Adrenal gland (tissue), 9 donors: ENCODE measurements at regions not wholly inside any gene's neighbourhood (a gene's known extent, or its start where the extent isn't known, plus 50 kb on each side); places are given as distances from the start of the nearest gene placed in this dataset.

Experiments
- DNase-seq, 7 donors: peaks; one replicate each; pipeline ENCODE4 v3.0.0-alpha.2; 2019 to 2020
- H3K27ac ChIP-seq, 5 donors: fragments of 200-600 bp; sonication (generic) in 4 of 5; 1 replicate in 3 of 5; 2 replicates in 2 of 5; pipeline versions ENCODE4 v1.5.1 to v1.8.0; 2016 to 2020; ENCODE audit warnings: mild to moderate bottlenecking in 1 of 5
- H3K27me3 ChIP-seq: fragments of 200-600 bp; 2 replicates; pipeline ENCODE4 v1.8.0; 2021
- H3K36me3 ChIP-seq, 2 donors: fragments of 200-600 bp; replicated peaks in 1 of 2; 1 replicate in 1 of 2; 2 replicates in 1 of 2; pipeline versions ENCODE4 v1.5.1 to v1.8.0; 2018 to 2022
- H3K4me1 ChIP-seq, 2 donors: fragments of 200-600 bp; replicated peaks in 1 of 2; 1 replicate in 1 of 2; 2 replicates in 1 of 2; pipeline versions ENCODE4 v1.5.1 to v1.8.0; 2018 to 2021
- H3K4me3 ChIP-seq, 4 donors: fragments of 200-600 bp; sonication (generic) in 3 of 4; one replicate each; pipeline ENCODE4 v1.5.1; 2016 to 2018
- H3K9me3 ChIP-seq, 3 donors: fragments of 200-600 bp; sonication (generic) in 1 of 3; replicated peaks in 1 of 3; 1 replicate in 2 of 3; 2 replicates in 1 of 3; pipeline versions ENCODE4 v1.5.1 to v1.8.0; 2016 to 2021
- CTCF ChIP-seq, 6 experiments: fragments of 450-650 bp in 4 of 6; fragments of 200-600 bp in 2 of 6; sonication (generic) in 1 of 6; IDR thresholded peaks; 1 replicate in 5 of 6; 2 replicates in 1 of 6; pipeline versions ENCODE4 v1.5.1 to v1.8.0; 2016 to 2021; ENCODE audit warnings: antibody characterized with exemption in 6 of 6, mild to moderate bottlenecking in 2 of 6, moderate library complexity in 1 of 6
- POLR2A ChIP-seq, 2 donors: fragments of 450-650 bp; IDR thresholded peaks; one replicate each; pipeline ENCODE4 v1.6.1; 2017; ENCODE audit warnings: antibody characterized with exemption in 2 of 2, mild to moderate bottlenecking in 2 of 2, moderate library complexity in 1 of 2
- WGBS, 4 donors: extraction: QIAGEN DNeasy Blood & Tissue Kit in 2 of 4; methylation state at CpG; one replicate each; pipeline versions ENCODE4 v1.1.5 to v1.1.7; 2013 to 2017; 5-methylcytosine and 5-hydroxymethylcytosine counted together
- intact Hi-C, 2 donors: fragments of 100-400 bp; cut with DNase I; formaldehyde crosslinking; loops; one replicate each; pipeline versions ENCODE4 v1.14.1 to v1.15.0; 2022 to 2023
- donor health status: healthy with polysubstance abuse.
- donor health status: Bipolar disorder and iron deficiency.
- donor health status: DM: yes; HTN: yes; CAD: no.
- donor health status: DM: no; HTN: no; CAD: no.
- donor health status: DM: no; HTN: no; CAD: no.

- intact Hi-C loops = no loop called here
- no peak for DNase-seq
- no peaks in the 10 kb centered on the region for H3K36me3 ChIP-seq
- H3K27ac ChIP-seq = no peak overlapping the region
- 72 to 82% (median 77%) methylated on average over 4 of the region's 4 CpGs for WGBS, 4 donors
- no peaks in the 10 kb centered on the region for H3K27me3 ChIP-seq
- TF ChIP-seq CTCF (IDR thresholded peaks at IDR 0.05) (no peak), POLR2A (IDR thresholded peaks at IDR 0.05) (no peak)
- H3K9me3 ChIP-seq = no peaks in the 10 kb centered on the region
- no peaks in the 10 kb centered on the region for H3K4me1 ChIP-seq
- H3K4me3 ChIP-seq = no peak overlapping the region
Observed at GRCh38 chr2:150545916-150546315, 58.4 kb upstream of the RND3 start.

GRCh38 chr2:150544731-150545130 is 57.3 kb upstream of the RND3 start:
- H3K27ac ChIP-seq = no peak overlapping the region
- no peaks in the 10 kb centered on the region for H3K9me3 ChIP-seq
- intact Hi-C loops = no loop called here
- H3K4me1 ChIP-seq = no peaks in the 10 kb centered on the region
- WGBS, 4 donors = 90 to 94% (median 94%) methylated on average over 3 of the region's 3 CpGs
- H3K27me3 ChIP-seq = no peaks in the 10 kb centered on the region
- DNase-seq = no peak
- no peak overlapping the region for H3K4me3 ChIP-seq
- TF ChIP-seq POLR2A (IDR thresholded peaks at IDR 0.05) (no peak), CTCF (IDR thresholded peaks at IDR 0.05) (no peak)
- H3K36me3 ChIP-seq = no peaks in the 10 kb centered on the region

- Histone ChIP-seq H3K27me3 (no peaks in the 10 kb centered on the region), H3K4me3 (no peak overlapping the region), H3K27ac (no peak overlapping the region), H3K9me3 (no peaks in the 10 kb centered on the region), H3K4me1 (no peaks in the 10 kb centered on the region), H3K36me3 (no peaks in the 10 kb centered on the region)
- DNase-seq = no peak
- intact Hi-C loops = no loop called here
- no peak for TF ChIP-seq POLR2A (IDR thresholded peaks at IDR 0.05)
- no peak for TF ChIP-seq CTCF (IDR thresholded peaks at IDR 0.05)
- WGBS, 4 donors = 94 to 98% (median 97%) methylated on average over 7 to 30 of the region's 30 CpGs
Observed at GRCh38 chr2:150542692-150543091, 55.2 kb upstream of the RND3 start.

GRCh38 chr2:150542172-150542571 is 54.7 kb upstream of the RND3 start:
- Histone ChIP-seq H3K4me1 (no peaks in the 10 kb centered on the region), H3K9me3 (no peaks in the 10 kb centered on the region), H3K27ac (no peak overlapping the region), H3K36me3 (no peaks in the 10 kb centered on the region), H3K27me3 (no peaks in the 10 kb centered on the region), H3K4me3 (no peak overlapping the region)
- no peak for DNase-seq
- WGBS, 4 donors = 90 to 96% (median 94%) methylated on average over 4 to 10 of the region's 19 CpGs
- intact Hi-C loops = no loop called here
- no peak for TF ChIP-seq POLR2A (IDR thresholded peaks at IDR 0.05)

- DNase-seq = no peak
- Histone ChIP-seq H3K4me1 (no peaks in the 10 kb centered on the region), H3K27ac (no peak overlapping the region), H3K9me3 (no peaks in the 10 kb centered on the region), H3K4me3 (no peak overlapping the region), H3K27me3 (no peaks in the 10 kb centered on the region), H3K36me3 (no peaks in the 10 kb centered on the region)
- intact Hi-C loops = no loop called here
- TF ChIP-seq CTCF (IDR thresholded peaks at IDR 0.05) = no peak
- no peak for TF ChIP-seq POLR2A (IDR thresholded peaks at IDR 0.05)
- 73 to 79% (median 78%) methylated on average over 7 of the region's 7 CpGs for WGBS, 4 donors
Observed at GRCh38 chr2:150538651-150539201, 51.3 kb upstream of the RND3 start.
